Neuronal stem cell (in vitro differentiated cells): ENCODE measurements at regions not wholly inside any gene's neighbourhood (a gene's known extent, or its start where the extent isn't known, plus 50 kb on each side); places are given as distances from the start of the nearest gene placed in this dataset.

Source experiments
- DNase-seq: peaks from one replicate; pipeline ENCODE4 v3.0.0-alpha.2; 2013; ENCODE audit warnings: low spot score
- H2AFZ ChIP-seq: one replicate; pipeline ENCODE4 v1.6.1; 2013; ENCODE audit warnings: mild to moderate bottlenecking, low read length, inconsistent platforms
- H2AK5ac ChIP-seq: 2 replicates; pipeline ENCODE4 v1.6.1; 2013; ENCODE audit warnings: low read depth, mild to moderate bottlenecking, inconsistent platforms, low read length, moderate library complexity, mixed read lengths
- H2BK120ac ChIP-seq: 2 replicates; pipeline ENCODE4 v1.6.1; 2013; ENCODE audit warnings: low read depth, mild to moderate bottlenecking, inconsistent platforms, low read length, moderate library complexity, mixed read lengths
- H2BK12ac ChIP-seq: one replicate; pipeline ENCODE4 v1.6.1; 2013; ENCODE audit warnings: low read length, inconsistent platforms
- H2BK15ac ChIP-seq: 2 replicates; pipeline ENCODE4 v1.6.1; 2013; ENCODE audit warnings: mild to moderate bottlenecking, low read length, inconsistent platforms, mixed read lengths
- H2BK5ac ChIP-seq: one replicate; pipeline ENCODE4 v1.6.1; 2013; ENCODE audit warnings: inconsistent platforms, mild to moderate bottlenecking, low read length, moderate library complexity
- H3K14ac ChIP-seq: one replicate; pipeline ENCODE4 v1.6.1; 2013; ENCODE audit warnings: low read length, inconsistent platforms
- H3K18ac ChIP-seq: 2 replicates; pipeline ENCODE4 v1.6.1; 2013; ENCODE audit warnings: low read length, inconsistent platforms
- H3K23ac ChIP-seq: 2 replicates; pipeline ENCODE4 v1.6.1; 2013; ENCODE audit warnings: low read depth, mild to moderate bottlenecking, mixed read lengths, low read length, inconsistent platforms; ENCODE audit not compliant: poor library complexity
- H3K27ac ChIP-seq: replicated peaks from 3 replicates; pipeline ENCODE4 v1.5.1; 2013; ENCODE audit warnings: low read length, inconsistent platforms
- H3K27me3 ChIP-seq, 3 experiments: 2 replicates each; pipeline ENCODE4 v1.6.1; 2013; ENCODE audit warnings: low read length in 3 of 3, mild to moderate bottlenecking in 2 of 3, inconsistent platforms in 1 of 3, low read depth in 1 of 3, mixed read lengths in 1 of 3, moderate library complexity in 1 of 3; ENCODE audit not compliant: control insufficient read depth in 3 of 3, insufficient read depth in 3 of 3
- H3K36me3 ChIP-seq, 2 donors: replicated peaks in 1 of 2; 2 replicates each; pipeline ENCODE4 v1.6.1; 2013; ENCODE audit warnings: low read length in 2 of 2; ENCODE audit not compliant: control insufficient read depth in 2 of 2, insufficient read depth in 2 of 2
- H3K4ac ChIP-seq: 2 replicates; pipeline ENCODE4 v1.6.1; 2013; ENCODE audit warnings: inconsistent platforms, mild to moderate bottlenecking, low read length, moderate library complexity
- H3K4me1 ChIP-seq, 2 donors: 1 replicate in 1 of 2; 2 replicates in 1 of 2; pipeline ENCODE4 v1.6.1; 2013; ENCODE audit warnings: low read length in 2 of 2, low read depth in 1 of 2; ENCODE audit not compliant: control insufficient read depth in 2 of 2, insufficient read depth in 1 of 2
- H3K4me2 ChIP-seq: one replicate; pipeline ENCODE4 v1.6.1; 2013; ENCODE audit warnings: mild to moderate bottlenecking, low read length, inconsistent platforms; ENCODE audit not compliant: insufficient read depth, poor library complexity, severe bottlenecking
- H3K4me3 ChIP-seq, 2 donors: 2 replicates each; pipeline ENCODE4 v1.5.1; 2013; ENCODE audit warnings: low read length in 2 of 2, mild to moderate bottlenecking in 2 of 2, inconsistent platforms in 1 of 2, moderate library complexity in 1 of 2
- H3K79me1 ChIP-seq: one replicate; pipeline ENCODE4 v1.6.1; 2013; ENCODE audit warnings: low read depth, mild to moderate bottlenecking, inconsistent platforms, low read length, moderate library complexity
- H3K9ac ChIP-seq: one replicate; pipeline ENCODE4 v1.6.1; 2013; ENCODE audit warnings: mild to moderate bottlenecking, low read depth, low read length, inconsistent platforms; ENCODE audit not compliant: poor library complexity
- H3K9me3 ChIP-seq, 2 donors: replicated peaks in 1 of 2; 2 replicates each; pipeline versions ENCODE3 to v1.6.1; 2013; ENCODE audit warnings: low read length in 2 of 2, mild to moderate bottlenecking in 2 of 2, inconsistent platforms in 1 of 2, low read depth in 1 of 2, mixed read lengths in 1 of 2, moderate library complexity in 1 of 2; ENCODE audit not compliant: control insufficient read depth in 2 of 2, insufficient read depth in 1 of 2
- H4K8ac ChIP-seq: one replicate; pipeline ENCODE4 v1.6.1; 2013; ENCODE audit warnings: low read depth, mild to moderate bottlenecking, inconsistent platforms, low read length, moderate library complexity
- H4K91ac ChIP-seq: one replicate; pipeline ENCODE4 v1.6.1; 2013; ENCODE audit warnings: low read length, low read depth, mild to moderate bottlenecking, inconsistent platforms; ENCODE audit not compliant: poor library complexity
- WGBS, 2 donors: extraction: QIAGEN DNeasy Blood & Tissue Kit; methylation state at CpG; one replicate each; pipeline ENCODE4 v1.1.7; 2013; ENCODE audit warnings: missing lambda C conversion rate in 2 of 2, mixed read lengths in 1 of 2; ENCODE audit not compliant: insufficient read length in 2 of 2, insufficient replicate concordance in 1 of 2; ENCODE audit errors: extremely low coverage in 2 of 2; 5-methylcytosine and 5-hydroxymethylcytosine counted together

- Histone ChIP-seq H3K14ac (no peak overlapping the region), H3K9ac (no peak overlapping the region), H3K4me2 (no peak overlapping the region), H4K8ac (no peak overlapping the region), H3K27ac (no peak overlapping the region), H2BK15ac (no peak overlapping the region), H3K4ac (no peak overlapping the region), H3K9me3 (no peaks in the 10 kb centered on the region), H2BK12ac (no peak overlapping the region), H3K27me3 (no peaks in the 10 kb centered on the region), H3K4me3 (no peak overlapping the region), H4K91ac (no peak overlapping the region), H3K23ac (no peak overlapping the region), H3K79me1 (no peaks in the 10 kb centered on the region), H2BK120ac (no peak overlapping the region), H2AK5ac (no peak overlapping the region), H2BK5ac (no peak overlapping the region), H3K4me1 (peaks cover 0 to 2% of the 10 kb centered on the region in 2 donors), H2AFZ (no peak overlapping the region), H3K36me3 (no peaks in the 10 kb centered on the region), H3K18ac (no peak overlapping the region)
- no peak for DNase-seq
- no CpG with 5 or more reads among the region's 2 CpGs for WGBS, 2 donors
Observed at GRCh38 chr20:55584307-55584706, 421.0 kb downstream of the CBLN4 start.

GRCh38 chr20:55583036-55583435, 422.3 kb downstream of the CBLN4 start:
- no peak overlapping the region for H3K14ac ChIP-seq
- no CpG with 5 or more reads among the region's 1 CpG for WGBS, 2 donors
- H3K9me3 ChIP-seq = no peaks in the 10 kb centered on the region

DNA sequence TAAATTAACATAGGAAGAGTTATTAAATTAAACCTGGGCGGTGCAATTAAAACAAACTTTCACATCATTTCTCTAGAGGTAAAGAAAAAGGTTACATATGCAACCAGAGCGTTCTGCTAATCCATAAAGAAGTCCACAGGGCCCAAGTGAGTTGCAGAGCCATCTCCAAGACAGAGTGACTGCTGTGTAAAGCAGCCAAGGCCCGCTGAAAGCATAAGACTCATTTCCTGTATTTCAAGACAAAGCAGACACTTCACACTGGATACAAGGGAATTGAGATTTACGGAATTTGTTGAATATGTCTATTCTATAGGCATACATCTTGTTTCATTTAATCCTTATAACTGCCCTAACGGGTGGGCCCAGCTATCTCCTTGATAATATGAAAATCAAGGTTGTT, 422.8 kb downstream of the CBLN4 start:
- Histone ChIP-seq H3K79me1 (no peaks in the 10 kb centered on the region), H3K27me3 (no peaks in the 10 kb centered on the region), H2AFZ (no peak overlapping the region), H3K18ac (no peak overlapping the region), H2BK12ac (no peak overlapping the region), H3K36me3 (no peaks in the 10 kb centered on the region), H2BK5ac (no peak overlapping the region), H3K4me2 (no peak overlapping the region), H4K91ac (no peak overlapping the region), H3K9me3 (no peaks in the 10 kb centered on the region), H4K8ac (no peak overlapping the region), H3K4me1 (peaks cover 0 to 2% of the 10 kb centered on the region in 2 donors), H3K27ac (no peak overlapping the region), H2AK5ac (no peak overlapping the region), H3K4me3 (no peak overlapping the region), H3K9ac (no peak overlapping the region), H2BK15ac (no peak overlapping the region), H2BK120ac (no peak overlapping the region), H3K23ac (no peak overlapping the region), H3K14ac (no peak overlapping the region), H3K4ac (no peak overlapping the region)
- no CpG with 5 or more reads among the region's 5 CpGs for WGBS, 2 donors
- DNase-seq = no peak

More at GRCh38 chr20:55583036-55583435, 422.3 kb downstream of the CBLN4 start:
- Histone ChIP-seq H3K27ac (no peak overlapping the region), H2AK5ac (no peak overlapping the region), H2BK15ac (no peak overlapping the region), H3K79me1 (no peaks in the 10 kb centered on the region), H3K4me2 (no peak overlapping the region), H3K36me3 (no peaks in the 10 kb centered on the region), H3K23ac (no peak overlapping the region), H2BK120ac (no peak overlapping the region), H3K9ac (no peak overlapping the region), H2BK5ac (no peak overlapping the region), H3K27me3 (no peaks in the 10 kb centered on the region), H4K8ac (no peak overlapping the region), H4K91ac (no peak overlapping the region), H2AFZ (no peak overlapping the region), H3K4me1 (peaks cover 0 to 2% of the 10 kb centered on the region in 2 donors), H2BK12ac (no peak overlapping the region), H3K18ac (no peak overlapping the region), H3K4ac (no peak overlapping the region), H3K4me3 (no peak overlapping the region)
- DNase-seq = no peak

DNA sequence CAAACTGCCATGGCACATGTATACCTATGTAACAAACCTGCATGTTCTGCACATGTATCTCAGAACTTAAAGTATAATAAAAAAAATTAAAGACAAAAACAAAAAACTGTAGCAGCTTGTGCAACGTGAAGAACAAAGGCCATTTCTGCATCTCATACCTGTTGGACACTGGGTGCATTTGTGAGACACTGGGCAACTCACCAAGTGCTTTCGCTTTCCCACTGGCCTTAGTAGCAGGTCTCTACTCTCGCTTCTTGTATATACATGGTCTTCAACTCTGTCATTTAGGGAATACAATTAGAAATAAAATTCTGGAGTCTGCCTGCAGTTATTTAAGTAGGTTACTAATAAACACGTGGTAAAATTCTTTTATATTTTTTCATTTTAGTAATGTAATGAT, 423.8 kb downstream of the CBLN4 start:
- Histone ChIP-seq H3K27ac (no peak overlapping the region), H2AK5ac (no peak overlapping the region), H2AFZ (no peak overlapping the region), H3K4me3 (no peak overlapping the region), H3K27me3 (no peaks in the 10 kb centered on the region), H3K79me1 (no peaks in the 10 kb centered on the region), H3K4me1 (peaks cover 0 to under 1% of the 10 kb centered on the region in 2 donors), H3K4ac (no peak overlapping the region), H3K18ac (no peak overlapping the region), H3K4me2 (no peak overlapping the region), H4K8ac (no peak overlapping the region), H3K36me3 (no peaks in the 10 kb centered on the region), H2BK15ac (no peak overlapping the region), H2BK5ac (no peak overlapping the region), H4K91ac (no peak overlapping the region), H2BK120ac (no peak overlapping the region), H3K9ac (no peak overlapping the region), H3K9me3 (no peaks in the 10 kb centered on the region), H3K23ac (no peak overlapping the region), H3K14ac (no peak overlapping the region), H2BK12ac (no peak overlapping the region)
- no CpG with 5 or more reads among the region's 4 CpGs for WGBS, 2 donors
- no peak for DNase-seq
